Keratinocyte (primary cell): ENCODE measurements at regions not wholly inside any gene's neighbourhood (a gene's known extent, or its start where the extent isn't known, plus 50 kb on each side); places are given as distances from the start of the nearest gene placed in this dataset.

ENCODE experiments used
- DNase-seq: peaks from one replicate; pipeline ENCODE4 v3.0.0-alpha.2; 2011; ENCODE audit warnings: low read depth, missing footprints, low spot score
- FAIRE-seq: peaks from 2 replicates; lab custom pipeline; 2011; peaks lifted over from hg19 to GRCh38; lab: Jason Lieb, UNC
- H2AFZ ChIP-seq: 2 replicates; pipeline ENCODE4 v1.6.0; 2012; ENCODE audit warnings: low read length, control low read depth, inconsistent platforms; ENCODE audit not compliant: control insufficient read depth
- H3K27ac ChIP-seq: 2 replicates; pipeline ENCODE4 v1.5.1; 2011; ENCODE audit warnings: low read length; ENCODE audit not compliant: control insufficient read depth, insufficient read depth
- H3K27me3 ChIP-seq: 3 replicates; pipeline ENCODE4 v1.6.0; 2011; ENCODE audit warnings: low read length; ENCODE audit not compliant: control insufficient read depth, insufficient read depth; ENCODE audit errors: extremely low read depth
- H3K36me3 ChIP-seq, 2 experiments: 2 replicates in 1 of 2; 3 replicates in 1 of 2; pipeline ENCODE4 v1.5.1; 2011; ENCODE audit warnings: low read length in 2 of 2, mild to moderate bottlenecking in 1 of 2; ENCODE audit not compliant: control insufficient read depth in 2 of 2, insufficient read depth in 2 of 2; ENCODE audit errors: extremely low read depth in 1 of 2
- H3K4me1 ChIP-seq: 3 replicates; pipeline ENCODE4 v1.5.1; 2011; ENCODE audit warnings: low read length; ENCODE audit not compliant: control insufficient read depth, insufficient read depth; ENCODE audit errors: extremely low read depth
- H3K4me2 ChIP-seq: 3 replicates; pipeline ENCODE4 v1.6.0; 2011; ENCODE audit warnings: low read depth, low read length; ENCODE audit not compliant: control insufficient read depth, insufficient read depth; ENCODE audit errors: extremely low read depth
- H3K4me3 ChIP-seq, 3 experiments: fragments of 200-600 bp in 1 of 3; sonication (generic) in 1 of 3; 2 replicates in 2 of 3; 3 replicates in 1 of 3; pipeline ENCODE4 v1.5.1; 2011 to 2016; ENCODE audit warnings: low read length in 3 of 3, mild to moderate bottlenecking in 3 of 3, control low read depth in 2 of 3, inconsistent platforms in 1 of 3, low read depth in 1 of 3, mixed read lengths in 1 of 3, mixed run types in 1 of 3, moderate library complexity in 1 of 3; ENCODE audit not compliant: control insufficient read depth in 2 of 3, insufficient read depth in 2 of 3; ENCODE audit errors: extremely low read depth in 1 of 3
- H3K79me2 ChIP-seq: 2 replicates; pipeline ENCODE4 v1.6.0; 2012; ENCODE audit warnings: low read length; ENCODE audit not compliant: control insufficient read depth, insufficient read depth
- H3K9ac ChIP-seq: 3 replicates; pipeline ENCODE4 v1.6.0; 2011; ENCODE audit warnings: low read length; ENCODE audit not compliant: control insufficient read depth, insufficient read depth; ENCODE audit errors: extremely low read depth
- H3K9me1 ChIP-seq: 3 replicates; pipeline ENCODE4 v1.6.0; 2011; ENCODE audit warnings: low read length; ENCODE audit not compliant: control insufficient read depth, insufficient read depth; ENCODE audit errors: extremely low read depth
- H3K9me3 ChIP-seq: 2 replicates; pipeline ENCODE4 v1.5.1; 2012; ENCODE audit warnings: low read depth, low read length; ENCODE audit not compliant: control insufficient read depth
- H4K20me1 ChIP-seq: 3 replicates; pipeline ENCODE4 v1.6.0; 2011; ENCODE audit warnings: low read length; ENCODE audit not compliant: control insufficient read depth, insufficient read depth; ENCODE audit errors: extremely low read depth
- EZH2 ChIP-seq: IDR thresholded peaks from one replicate; pipeline ENCODE4 v1.6.1; 2012; ENCODE audit warnings: inconsistent platforms, mild to moderate bottlenecking, low read length, moderate library complexity
- dilution Hi-C: fragments of 300-500 bp; cut with MboI; formaldehyde crosslinking; loops from one replicate; pipeline ENCODE4 v1.7.0; 2020; ENCODE audit warnings: low sequenced_read_pairs; ENCODE audit not compliant: extremely low pct_ligation_motif_present
- TF ChIP-seq, protein P1 (sequence below), 3 experiments: IDR thresholded peaks in 1 of 3; conservative IDR thresholded peaks in 1 of 3; optimal IDR thresholded peaks in 1 of 3; 2 replicates in 2 of 3; 3 replicates in 1 of 3; pipeline versions ENCODE3 to v1.5.1; 2011; ENCODE audit warnings: low read length in 3 of 3, mild to moderate bottlenecking in 3 of 3, moderate library complexity in 2 of 3, control low read depth in 1 of 3, inconsistent platforms in 1 of 3; ENCODE audit not compliant: insufficient read depth in 2 of 3; ENCODE audit errors: extremely low read depth in 1 of 3

DNA sequence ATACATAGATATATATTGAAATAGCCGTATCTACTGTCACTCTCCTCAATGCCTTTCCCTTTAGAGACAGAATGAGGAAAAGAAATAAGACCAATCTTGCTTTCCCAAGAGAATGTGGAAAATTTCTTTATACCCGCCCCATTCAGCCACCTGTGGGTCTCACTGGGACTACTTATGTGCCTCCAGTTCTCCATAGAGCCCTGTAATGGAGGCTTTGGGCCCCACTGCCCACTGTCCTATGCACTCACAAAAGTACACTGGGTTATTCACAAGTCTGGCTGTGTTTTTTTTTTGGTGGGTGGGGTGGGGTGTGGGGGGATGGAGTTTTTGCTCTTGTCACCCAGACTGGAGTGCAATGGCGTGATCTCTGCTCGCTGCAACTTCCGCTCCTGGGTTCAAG, 70.4 kb upstream of the ELOVL6 start:
- Histone ChIP-seq H4K20me1 (no peaks in the 10 kb centered on the region), H2AFZ (no peak overlapping the region), H3K4me3 (no peak overlapping the region), H3K79me2 (no peaks in the 10 kb centered on the region), H3K4me2 (no peak overlapping the region), H3K27me3 (no peaks in the 10 kb centered on the region), H3K9ac (no peak overlapping the region), H3K27ac (no peak overlapping the region), H3K4me1 (no peaks in the 10 kb centered on the region), H3K9me1 (no peaks in the 10 kb centered on the region), H3K36me3 (no peaks in the 10 kb centered on the region), H3K9me3 (no peaks in the 10 kb centered on the region)
- TF ChIP-seq EZH2, result no peak
- TF ChIP-seq, protein P1, sequence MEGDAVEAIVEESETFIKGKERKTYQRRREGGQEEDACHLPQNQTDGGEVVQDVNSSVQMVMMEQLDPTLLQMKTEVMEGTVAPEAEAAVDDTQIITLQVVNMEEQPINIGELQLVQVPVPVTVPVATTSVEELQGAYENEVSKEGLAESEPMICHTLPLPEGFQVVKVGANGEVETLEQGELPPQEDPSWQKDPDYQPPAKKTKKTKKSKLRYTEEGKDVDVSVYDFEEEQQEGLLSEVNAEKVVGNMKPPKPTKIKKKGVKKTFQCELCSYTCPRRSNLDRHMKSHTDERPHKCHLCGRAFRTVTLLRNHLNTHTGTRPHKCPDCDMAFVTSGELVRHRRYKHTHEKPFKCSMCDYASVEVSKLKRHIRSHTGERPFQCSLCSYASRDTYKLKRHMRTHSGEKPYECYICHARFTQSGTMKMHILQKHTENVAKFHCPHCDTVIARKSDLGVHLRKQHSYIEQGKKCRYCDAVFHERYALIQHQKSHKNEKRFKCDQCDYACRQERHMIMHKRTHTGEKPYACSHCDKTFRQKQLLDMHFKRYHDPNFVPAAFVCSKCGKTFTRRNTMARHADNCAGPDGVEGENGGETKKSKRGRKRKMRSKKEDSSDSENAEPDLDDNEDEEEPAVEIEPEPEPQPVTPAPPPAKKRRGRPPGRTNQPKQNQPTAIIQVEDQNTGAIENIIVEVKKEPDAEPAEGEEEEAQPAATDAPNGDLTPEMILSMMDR (optimal IDR thresholded peaks at IDR 0.05 in 1 of 3, IDR thresholded peaks at IDR 0.05 in 1 of 3, conservative IDR thresholded peaks at IDR 0.05 in 1 of 3; ENCODE audit: extremely low read depth in 1 of 3, insufficient read depth in 2 of 3, low read length in 3 of 3), result no peak
- FAIRE-seq (no peak), DNase-seq (no peak)
- dilution Hi-C loops, result no loop called here

- Histone ChIP-seq H3K9me3 (no peaks in the 10 kb centered on the region), H3K4me1 (no peaks in the 10 kb centered on the region), H3K27ac (no peak overlapping the region), H2AFZ (no peak overlapping the region), H3K9ac (no peak overlapping the region), H4K20me1 (no peaks in the 10 kb centered on the region), H3K9me1 (no peaks in the 10 kb centered on the region), H3K4me2 (no peak overlapping the region), H3K4me3 (no peak overlapping the region), H3K36me3 (no peaks in the 10 kb centered on the region), H3K27me3 (no peaks in the 10 kb centered on the region), H3K79me2 (no peaks in the 10 kb centered on the region)
- FAIRE-seq (no peak), DNase-seq (no peak)
- no peak for TF ChIP-seq EZH2
- TF ChIP-seq, protein P1 (optimal IDR thresholded peaks at IDR 0.05 in 1 of 3, IDR thresholded peaks at IDR 0.05 in 1 of 3, conservative IDR thresholded peaks at IDR 0.05 in 1 of 3; ENCODE audit: extremely low read depth in 1 of 3, insufficient read depth in 2 of 3, low read length in 3 of 3), result no peak
- dilution Hi-C loops, result no loop called here
Measured at GRCh38 chr4:110268352-110268751, 69.9 kb upstream of the ELOVL6 start.
